SK-N-MC (cell line): ENCODE measurements at regions not wholly inside any gene's neighbourhood (a gene's known extent, or its start where the extent isn't known, plus 50 kb on each side); places are given as distances from the start of the nearest gene placed in this dataset.

Source experiments
- DNase-seq: peaks from one replicate; pipeline ENCODE4 v3.0.0-alpha.2; 2011; ENCODE audit warnings: low read depth, low spot score
- H3K27ac ChIP-seq: fragments of 200-600 bp; sonication (generic); 2 replicates; pipeline ENCODE4 v1.5.1; 2016; ENCODE audit warnings: mixed run types
- H3K36me3 ChIP-seq: fragments of 200-600 bp; sonication (generic); 2 replicates; pipeline ENCODE4 v1.6.1; 2017; ENCODE audit warnings: antibody characterized with exemption, low read length, mixed read lengths; ENCODE audit not compliant: insufficient read depth
- H3K4me3 ChIP-seq: fragments of 200-600 bp; sonication (generic); 2 replicates; pipeline ENCODE4 v1.5.1; 2016
- H3K9ac ChIP-seq: fragments of 200-600 bp; sonication (generic); 2 replicates; pipeline ENCODE4 v1.8.0; 2017; ENCODE audit warnings: mixed run types, mixed read lengths; ENCODE audit not compliant: insufficient read length
- H3K9me3 ChIP-seq: fragments of 200-600 bp; sonication (generic); 2 replicates; pipeline ENCODE4 v1.6.1; 2017; ENCODE audit warnings: low read depth, mild to moderate bottlenecking, antibody characterized with exemption, low read length, moderate library complexity, mixed read lengths
- EZH2 ChIP-seq: fragments of 200-600 bp; sonication (generic); IDR thresholded peaks from one replicate; pipeline ENCODE4 v1.6.1; 2017; ENCODE audit warnings: antibody characterized with exemption
- FOXP2 ChIP-seq: optimal IDR thresholded peaks from 2 replicates; pipeline ENCODE3; 2011; ENCODE audit warnings: mild to moderate bottlenecking, moderate library complexity; ENCODE audit not compliant: insufficient read depth; ENCODE audit errors: extremely low read length, control extremely low read depth
- POLR2AphosphoS5 ChIP-seq: IDR thresholded peaks from 2 replicates; pipeline ENCODE4 v1.6.1; 2012; ENCODE audit warnings: mild to moderate bottlenecking, low read depth, low read length, borderline replicate concordance

GRCh38 chr4:123186731-123187130 lies 209.9 kb upstream of the SPRY1 start:
- no peaks in the 10 kb centered on the region for H3K36me3 ChIP-seq
- no peaks in the 10 kb centered on the region for H3K9me3 ChIP-seq
- H3K27ac ChIP-seq: no peak overlapping the region
- TF ChIP-seq EZH2 (no peak), POLR2AphosphoS5 (no peak), FOXP2 (no peak)
- no peak overlapping the region for H3K9ac ChIP-seq
- DNase-seq: no peak
- no peak overlapping the region for H3K4me3 ChIP-seq

GRCh38 chr4:123190176-123190575 lies 206.4 kb upstream of the SPRY1 start:
- Histone ChIP-seq H3K36me3 (no peaks in the 10 kb centered on the region), H3K27ac (no peak overlapping the region), H3K9me3 (no peaks in the 10 kb centered on the region), H3K9ac (no peak overlapping the region), H3K4me3 (no peak overlapping the region)
- no peak for DNase-seq
- TF ChIP-seq EZH2 (no peak), POLR2AphosphoS5 (no peak), FOXP2 (no peak)

DNA sequence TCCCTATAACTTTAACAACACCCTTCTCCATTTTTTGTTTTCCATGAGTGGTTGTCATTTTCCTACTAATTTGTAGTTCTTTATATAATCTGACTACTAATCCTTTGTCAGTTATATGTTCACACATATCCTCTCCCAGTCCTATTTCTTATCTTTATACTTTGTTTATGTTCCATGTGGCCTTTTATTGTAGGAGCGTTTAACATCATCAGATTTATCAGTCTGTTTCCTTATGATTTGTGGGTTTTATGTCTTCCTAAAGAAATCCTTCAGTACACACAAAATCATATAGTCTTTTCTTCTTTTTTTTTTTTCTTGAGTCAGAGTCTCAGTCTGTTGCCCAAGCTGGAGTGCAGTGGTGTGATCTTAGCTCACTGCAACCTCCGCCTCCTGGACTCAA lies 204.9 kb upstream of the SPRY1 start:
- no peaks in the 10 kb centered on the region for H3K9me3 ChIP-seq
- no peak for TF ChIP-seq EZH2
- no peak for TF ChIP-seq POLR2AphosphoS5
- TF ChIP-seq FOXP2: no peak
- no peak for DNase-seq

GRCh38 chr4:123193802-123194367 lies 202.7 kb upstream of the SPRY1 start:
- no peak overlapping the region for H3K27ac ChIP-seq
- TF ChIP-seq POLR2AphosphoS5 (no peak), FOXP2 (no peak), EZH2 (no peak)
- H3K4me3 ChIP-seq: no peak overlapping the region
- no peaks in the 10 kb centered on the region for H3K36me3 ChIP-seq
- DNase-seq: no peak
- no peaks in the 10 kb centered on the region for H3K9me3 ChIP-seq
- H3K9ac ChIP-seq: no peak overlapping the region

More for the DNA sequence above, 204.9 kb upstream of the SPRY1 start:
- H3K36me3 ChIP-seq: no peaks in the 10 kb centered on the region
- H3K9ac ChIP-seq: no peak overlapping the region
- H3K27ac ChIP-seq: no peak overlapping the region
- H3K4me3 ChIP-seq: no peak overlapping the region

GRCh38 chr4:123198706-123199105 lies 197.9 kb upstream of the SPRY1 start:
- no peak overlapping the region for H3K9ac ChIP-seq
- no peak for DNase-seq
- no peak overlapping the region for H3K27ac ChIP-seq
- no peaks in the 10 kb centered on the region for H3K36me3 ChIP-seq
- no peak for TF ChIP-seq POLR2AphosphoS5
- no peak for TF ChIP-seq FOXP2
- TF ChIP-seq EZH2: no peak
- H3K4me3 ChIP-seq: no peak overlapping the region
- no peaks in the 10 kb centered on the region for H3K9me3 ChIP-seq

DNA sequence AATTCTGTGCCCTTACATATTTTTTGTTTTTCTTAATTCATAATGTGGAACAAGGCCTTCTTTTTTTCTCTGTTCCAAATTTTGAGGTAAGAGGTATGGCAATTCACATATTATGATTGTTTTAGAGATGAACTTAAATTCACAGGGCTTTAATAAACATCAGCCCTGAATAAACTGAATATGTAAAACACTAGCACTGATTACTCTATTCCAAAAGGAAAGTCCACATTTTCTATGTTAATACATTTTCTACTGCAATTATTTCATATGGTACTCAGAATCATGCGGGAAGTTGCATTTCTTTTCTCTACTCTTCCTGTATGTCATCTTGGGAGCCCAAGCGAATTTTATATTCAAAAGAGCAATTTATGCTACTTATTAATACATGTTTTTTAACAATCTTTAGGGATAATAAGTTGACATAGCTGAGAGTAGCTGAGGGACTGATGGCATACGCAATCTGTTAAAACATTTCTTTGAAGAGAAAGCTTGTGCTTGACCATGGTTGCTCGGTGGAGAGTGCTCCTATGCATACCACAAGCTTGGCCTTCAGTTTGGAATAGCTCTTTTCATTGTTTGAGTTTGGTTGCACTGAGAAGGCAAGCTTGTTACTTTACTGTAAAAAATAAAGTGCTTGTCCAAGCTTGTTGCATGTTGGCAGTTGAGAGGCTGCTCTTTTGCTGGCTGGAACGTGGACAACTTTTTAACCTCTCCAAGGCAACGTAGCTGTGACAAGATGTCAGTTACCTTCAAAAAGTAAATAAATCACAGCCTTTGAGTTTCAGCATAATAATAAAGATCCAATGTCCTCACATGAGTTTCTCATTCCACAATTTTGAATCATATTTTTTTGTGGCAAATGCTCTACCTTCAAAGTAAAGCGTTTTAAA lies 196.3 kb upstream of the SPRY1 start:
- no peaks in the 10 kb centered on the region for H3K9me3 ChIP-seq
- H3K9ac ChIP-seq: no peak overlapping the region
- no peak for DNase-seq
- H3K27ac ChIP-seq: no peak overlapping the region
- no peaks in the 10 kb centered on the region for H3K36me3 ChIP-seq
- TF ChIP-seq POLR2AphosphoS5 (no peak), FOXP2 (no peak), EZH2 (no peak)
- no peak overlapping the region for H3K4me3 ChIP-seq

GRCh38 chr4:123204737-123205136 lies 191.9 kb upstream of the SPRY1 start:
- Histone ChIP-seq H3K9ac (no peak overlapping the region), H3K27ac (no peak overlapping the region), H3K4me3 (no peak overlapping the region), H3K36me3 (no peaks in the 10 kb centered on the region), H3K9me3 (no peaks in the 10 kb centered on the region)
- TF ChIP-seq EZH2 (no peak), POLR2AphosphoS5 (no peak), FOXP2 (no peak)
- no peak for DNase-seq

- Histone ChIP-seq H3K9me3 (no peaks in the 10 kb centered on the region), H3K4me3 (no peak overlapping the region), H3K27ac (no peak overlapping the region), H3K9ac (no peak overlapping the region), H3K36me3 (no peaks in the 10 kb centered on the region)
- no peak for TF ChIP-seq POLR2AphosphoS5
- TF ChIP-seq EZH2: no peak
- DNase-seq: no peak
Observed at GRCh38 chr4:123206016-123206415, 190.6 kb upstream of the SPRY1 start.

DNA sequence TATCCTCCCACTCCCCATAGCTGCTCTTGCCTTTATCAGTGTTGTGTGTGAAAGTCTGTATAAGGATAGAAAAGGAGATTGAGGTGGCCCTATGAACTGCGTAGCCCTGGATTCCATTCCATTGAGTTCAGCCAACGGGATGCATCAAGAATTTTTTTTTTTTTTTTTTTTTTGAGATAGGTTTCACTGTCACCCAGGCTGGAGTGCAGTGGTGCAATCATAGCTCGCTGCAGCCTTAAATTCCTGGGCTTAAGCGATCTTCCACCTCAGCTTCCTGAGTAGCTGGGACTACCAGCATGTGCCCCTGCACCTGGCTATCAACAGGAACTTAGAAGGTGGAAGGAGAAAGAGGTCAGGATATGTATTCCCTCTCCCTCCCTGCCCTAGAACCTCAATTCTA lies 187.2 kb upstream of the SPRY1 start:
- H3K4me3 ChIP-seq: no peak overlapping the region
- no peak for DNase-seq
- no peak overlapping the region for H3K9ac ChIP-seq
- H3K9me3 ChIP-seq: no peaks in the 10 kb centered on the region
- no peak overlapping the region for H3K27ac ChIP-seq
- H3K36me3 ChIP-seq: no peaks in the 10 kb centered on the region
- TF ChIP-seq POLR2AphosphoS5: no peak
- TF ChIP-seq EZH2: no peak
- no peak for TF ChIP-seq FOXP2
